ENCODE measurements at regions not wholly inside any gene's neighbourhood (a gene's known extent, or its start where the extent isn't known, plus 50 kb on each side); places are given as distances from the start of the nearest gene placed in this dataset.

- no peak for DNase-seq (ENCODE audit: low spot score)
- Mint-ChIP-seq H3K36me3 (ENCODE audit: low read depth, unreplicated experiment) (no peaks in the 10 kb centered on the region), H3K27ac (ENCODE audit: unreplicated experiment) (no peak overlapping the region), H3K9me3 (ENCODE audit: unreplicated experiment) (no peaks in the 10 kb centered on the region), H3K4me3 (ENCODE audit: unreplicated experiment) (no peak overlapping the region), H3K27me3 (ENCODE audit: unreplicated experiment) (peaks cover 2% of the 10 kb centered on the region), H3K4me1 (ENCODE audit: unreplicated experiment) (peaks cover 11% of the 10 kb centered on the region)
- no peak for TF ChIP-seq CTCF (IDR thresholded peaks at IDR 0.05; ENCODE audit: unreplicated experiment)
Measured at GRCh38 chr6:156016186-156016976, 560.7 kb upstream of the NOX3 start.

GRCh38 chr6:156013155-156013554, 557.5 kb upstream of the NOX3 start:
- no peaks in the 10 kb centered on the region for H3K36me3 Mint-ChIP-seq (ENCODE audit: low read depth, unreplicated experiment)

GRCh38 chr6:156009656-156010055, 554.0 kb upstream of the NOX3 start:
- no peak overlapping the region for H3K27ac Mint-ChIP-seq (ENCODE audit: unreplicated experiment)
- H3K4me3 Mint-ChIP-seq (ENCODE audit: unreplicated experiment) = no peak overlapping the region
- no peaks in the 10 kb centered on the region for H3K9me3 Mint-ChIP-seq (ENCODE audit: unreplicated experiment)
- no peaks in the 10 kb centered on the region for H3K27me3 Mint-ChIP-seq (ENCODE audit: unreplicated experiment)
- H3K4me1 Mint-ChIP-seq (ENCODE audit: unreplicated experiment) = peaks cover 8% of the 10 kb centered on the region
- no peak for DNase-seq (ENCODE audit: low spot score)
- TF ChIP-seq CTCF (IDR thresholded peaks at IDR 0.05; ENCODE audit: unreplicated experiment) = no peak
- H3K36me3 Mint-ChIP-seq (ENCODE audit: low read depth, unreplicated experiment) = no peaks in the 10 kb centered on the region

More at GRCh38 chr6:156013155-156013554, 557.5 kb upstream of the NOX3 start:
- no peak overlapping the region for H3K4me3 Mint-ChIP-seq (ENCODE audit: unreplicated experiment)
- H3K9me3 Mint-ChIP-seq (ENCODE audit: unreplicated experiment) = no peaks in the 10 kb centered on the region
- H3K4me1 Mint-ChIP-seq (ENCODE audit: unreplicated experiment) = peaks cover 8% of the 10 kb centered on the region
- H3K27me3 Mint-ChIP-seq (ENCODE audit: unreplicated experiment) = peaks cover 2% of the 10 kb centered on the region
- H3K27ac Mint-ChIP-seq (ENCODE audit: unreplicated experiment) = no peak overlapping the region
- TF ChIP-seq CTCF (IDR thresholded peaks at IDR 0.05; ENCODE audit: unreplicated experiment) = no peak
- DNase-seq (ENCODE audit: low spot score) = no peak

GRCh38 chr6:156004796-156005195, 549.2 kb upstream of the NOX3 start:
- Mint-ChIP-seq H3K9me3 (ENCODE audit: unreplicated experiment) (no peaks in the 10 kb centered on the region), H3K4me3 (ENCODE audit: unreplicated experiment) (no peak overlapping the region), H3K4me1 (ENCODE audit: unreplicated experiment) (no peaks in the 10 kb centered on the region), H3K27ac (ENCODE audit: unreplicated experiment) (no peak overlapping the region), H3K36me3 (ENCODE audit: low read depth, unreplicated experiment) (no peaks in the 10 kb centered on the region), H3K27me3 (ENCODE audit: unreplicated experiment) (peaks cover 3% of the 10 kb centered on the region)
- TF ChIP-seq CTCF (IDR thresholded peaks at IDR 0.05; ENCODE audit: unreplicated experiment) = no peak
- no peak for DNase-seq (ENCODE audit: low spot score)

- Mint-ChIP-seq H3K36me3 (ENCODE audit: low read depth, unreplicated experiment) (no peaks in the 10 kb centered on the region), H3K27me3 (ENCODE audit: unreplicated experiment) (peaks cover 6% of the 10 kb centered on the region), H3K9me3 (ENCODE audit: unreplicated experiment) (no peaks in the 10 kb centered on the region), H3K4me3 (ENCODE audit: unreplicated experiment) (no peak overlapping the region), H3K4me1 (ENCODE audit: unreplicated experiment) (no peaks in the 10 kb centered on the region), H3K27ac (ENCODE audit: unreplicated experiment) (no peak overlapping the region)
- no peak for TF ChIP-seq CTCF (IDR thresholded peaks at IDR 0.05; ENCODE audit: unreplicated experiment)
- DNase-seq (ENCODE audit: low spot score) = no peak
Measured at GRCh38 chr6:155996151-155996550, 540.5 kb upstream of the NOX3 start.

Data from endothelial cell (in vitro differentiated cells).